ENCODE measurements at regions not wholly inside any gene's neighbourhood (a gene's known extent, or its start where the extent isn't known, plus 50 kb on each side); places are given as distances from the start of the nearest gene placed in this dataset.

GRCh38 chr4:157607996-157608395 is 387.5 kb downstream of the GRIA2 start:
- TF ChIP-seq CTCF (conservative IDR thresholded peaks at IDR 0.05 in 1 of 2, IDR thresholded peaks at IDR 0.05 in 1 of 2; ENCODE audit: extremely low read depth in 1 of 2, insufficient read depth in 1 of 2, low read depth in 1 of 2, low read length in 2 of 2) (no peak), EZH2 (IDR thresholded peaks at IDR 0.05; ENCODE audit: borderline replicate concordance, low read length) (no peak)

Data from mammary epithelial cell (primary cell).